ENCODE measurements at regions not wholly inside any gene's neighbourhood (a gene's known extent, or its start where the extent isn't known, plus 50 kb on each side); places are given as distances from the start of the nearest gene placed in this dataset.

- no peaks in the 10 kb centered on the region for H3K4me1 Mint-ChIP-seq
- no peak overlapping the region for H2BK5ac ChIP-seq (ENCODE audit: insufficient read length, low read length)
- no CpG with 5 or more reads among the region's 3 CpGs for WGBS (ENCODE audit: extremely low coverage, insufficient read length, low lambda C conversion rate)
- no peaks in the 10 kb centered on the region for H3K79me2 ChIP-seq (ENCODE audit: insufficient read depth, low read length)
- H3K4ac ChIP-seq (ENCODE audit: low read depth, low read length) = no peak overlapping the region
- H3K23me2 ChIP-seq (ENCODE audit: insufficient read length, low read depth, low read length, poor library complexity, severe bottlenecking) = no peaks in the 10 kb centered on the region
- no peak overlapping the region for H3K27ac ChIP-seq (ENCODE audit: insufficient read length, low read depth, low read length)
- H3K23ac ChIP-seq (ENCODE audit: insufficient read length, low read depth, low read length) = no peak overlapping the region
- no peak overlapping the region for H3T11ph ChIP-seq (ENCODE audit: low read length)
- no peaks in the 10 kb centered on the region for H3K27me3 Mint-ChIP-seq (ENCODE audit: low read depth)
- no peak overlapping the region for H3K14ac ChIP-seq (ENCODE audit: insufficient read depth, low read length)
- no peak overlapping the region for H2AFZ ChIP-seq (ENCODE audit: low read length)
- H4K8ac ChIP-seq (replicated peaks; ENCODE audit: insufficient read length, low read depth, low read length) = no peak overlapping the region
- no peak overlapping the region for H3K18ac ChIP-seq (ENCODE audit: insufficient read length, low read depth, low read length)
- H3K4me1 ChIP-seq (ENCODE audit: insufficient read depth, low read length) = no peaks in the 10 kb centered on the region; the same call in 1 of the 2 replicates
- no peak overlapping the region for H3K56ac ChIP-seq (ENCODE audit: insufficient read length, low read depth, low read length)
- H3K27me3 ChIP-seq (ENCODE audit: insufficient read depth, low read length) = no peaks in the 10 kb centered on the region
- no peak overlapping the region for H4K91ac ChIP-seq (ENCODE audit: insufficient read length, low read depth, low read length)
- no peak overlapping the region for H4K5ac ChIP-seq (ENCODE audit: insufficient read length, low read depth, low read length)
- no peak overlapping the region for H3K4me3 Mint-ChIP-seq
- peaks cover 75% of the 10 kb centered on the region in 2 experiments for H3K9me3 Mint-ChIP-seq
- H2AK5ac ChIP-seq (ENCODE audit: insufficient read length, low read length) = no peak overlapping the region
- no peaks in the 10 kb centered on the region for H3K79me1 ChIP-seq (ENCODE audit: insufficient read depth, low read depth, low read length, poor library complexity, severe bottlenecking)
- H2BK20ac ChIP-seq (ENCODE audit: low read depth, low read length, poor library complexity, severe bottlenecking) = no peak overlapping the region
- no peak for DNase-seq
- H3K27ac Mint-ChIP-seq = no peak overlapping the region
- H2BK120ac ChIP-seq (ENCODE audit: low read depth, low read length, poor library complexity, severe bottlenecking) = no peak overlapping the region
- H2BK12ac ChIP-seq (ENCODE audit: insufficient read length, low read depth, low read length) = no peak overlapping the region
- H4K20me1 ChIP-seq (ENCODE audit: control insufficient read depth, insufficient read depth, insufficient read length) = no peaks in the 10 kb centered on the region
- H3K4me2 ChIP-seq (ENCODE audit: insufficient read depth, insufficient read length, low read length) = no peak overlapping the region
- no peak overlapping the region for H2BK15ac ChIP-seq (ENCODE audit: low read depth, low read length)
- H3K9me3 ChIP-seq (ENCODE audit: control insufficient read depth, low read depth, low read length) = peaks cover 23% of the 10 kb centered on the region
- peaks cover 3 to 20% (median 10%) of the 10 kb centered on the region in 3 experiments; a peak in 5 of 7 replicates for H3K36me3 Mint-ChIP-seq (ENCODE audit: insufficient read depth in 1 of 3, low read depth in 3 of 3)
- TF ChIP-seq CTCF (conservative IDR thresholded peaks at IDR 0.05) = no peak
- no peak overlapping the region for H3K9ac ChIP-seq (ENCODE audit: extremely low read depth, insufficient read length, low read length)
Measured at GRCh38 chr10:37496061-37496460, 361.3 kb downstream of the ZNF248 start.

Data from H9 (cell line).